H1 (cell line): ENCODE measurements at regions not wholly inside any gene's neighbourhood (a gene's known extent, or its start where the extent isn't known, plus 50 kb on each side); places are given as distances from the start of the nearest gene placed in this dataset.

ENCODE experiments used
- CTCF ChIA-PET: fragments of 300-600 bp; sonication (Branson Sonifier 250); formaldehyde crosslinking; loops from one replicate; lab custom pipeline; 2021; ENCODE audit not compliant: partially characterized antibody; lab: Charles Lee
- POLR2A ChIA-PET: fragments of 300-600 bp; sonication (Branson Sonifier 250); formaldehyde crosslinking; loops from one replicate; lab custom pipeline; 2021; ENCODE audit warnings: inconsistent platforms; ENCODE audit not compliant: partially characterized antibody; lab: Charles Lee
- DNase-seq, 2 experiments: peaks; one replicate each; pipeline versions ENCODE4 v3.0.0 to v3.0.0-alpha.2; 2010 to 2022; ENCODE audit warnings: low spot score in 2 of 2, low read depth in 1 of 2, mixed read lengths in 1 of 2
- FAIRE-seq: peaks from 2 replicates; lab custom pipeline; 2011; peaks lifted over from hg19 to GRCh38; lab: Jason Lieb, UNC
- H2AFZ ChIP-seq: 2 replicates; pipeline ENCODE4 v1.8.1; 2012; ENCODE audit warnings: low read length, inconsistent platforms
- H2AK5ac ChIP-seq: 2 replicates; pipeline ENCODE4 v1.6.1; 2013; ENCODE audit warnings: low read depth, low read length
- H2BK120ac ChIP-seq: replicated peaks from 2 replicates; pipeline ENCODE3; 2013; ENCODE audit warnings: low read depth, low read length, inconsistent platforms
- H2BK12ac ChIP-seq: 2 replicates; pipeline ENCODE4 v1.6.1; 2013; ENCODE audit warnings: low read depth, low read length
- H2BK15ac ChIP-seq: 2 replicates; pipeline ENCODE4 v1.6.1; 2013; ENCODE audit warnings: low read length
- H2BK20ac ChIP-seq: 2 replicates; pipeline ENCODE4 v1.6.1; 2013; ENCODE audit warnings: low read length
- H2BK5ac ChIP-seq: 2 replicates; pipeline ENCODE4 v1.6.1; 2013; ENCODE audit warnings: low read depth, low read length
- H3K14ac ChIP-seq: 2 replicates; pipeline ENCODE4 v1.6.1; 2013; ENCODE audit warnings: inconsistent platforms; ENCODE audit not compliant: insufficient read length
- H3K18ac ChIP-seq: 2 replicates; pipeline ENCODE4 v1.6.1; 2013; ENCODE audit warnings: low read length; ENCODE audit errors: extremely low read depth
- H3K23ac ChIP-seq: 2 replicates; pipeline ENCODE4 v1.6.1; 2013; ENCODE audit warnings: inconsistent platforms; ENCODE audit not compliant: insufficient read length
- H3K23me2 ChIP-seq: 2 replicates; pipeline ENCODE4 v1.6.1; 2013; ENCODE audit warnings: low read depth, low read length
- H3K27ac ChIP-seq: 2 replicates; pipeline ENCODE4 v1.6.1; 2011; ENCODE audit warnings: low read depth, low read length, inconsistent platforms
- H3K27me3 ChIP-seq, 4 experiments: replicated peaks in 1 of 4; 1 replicate in 1 of 4; 2 replicates in 3 of 4; pipeline versions ENCODE4 v1.6.1 to v1.8.1; 2011 to 2013; ENCODE audit warnings: low read length in 3 of 4, mild to moderate bottlenecking in 3 of 4, inconsistent platforms in 2 of 4, mixed read lengths in 2 of 4, moderate library complexity in 1 of 4; ENCODE audit not compliant: control insufficient read depth in 3 of 4, insufficient read depth in 3 of 4; ENCODE audit errors: extremely low read depth in 1 of 4
- H3K36me3 ChIP-seq, 4 experiments: 2 replicates each; pipeline versions ENCODE4 v1.6.1 to v1.8.1; 2011 to 2013; ENCODE audit warnings: mild to moderate bottlenecking in 4 of 4, low read length in 3 of 4, moderate library complexity in 2 of 4, control low read depth in 1 of 4, inconsistent platforms in 1 of 4; ENCODE audit not compliant: insufficient read depth in 4 of 4, control insufficient read depth in 2 of 4
- H3K4ac ChIP-seq: replicated peaks from 2 replicates; pipeline ENCODE3; 2013; ENCODE audit warnings: low read length, low read depth, mixed read lengths, inconsistent platforms; ENCODE audit not compliant: insufficient read length
- H3K4me1 ChIP-seq, 4 experiments: replicated peaks in 1 of 4; 1 replicate in 1 of 4; 2 replicates in 3 of 4; pipeline versions ENCODE4 v1.6.1 to v1.8.1; 2011 to 2013; ENCODE audit warnings: low read length in 3 of 4, inconsistent platforms in 2 of 4, mixed read lengths in 1 of 4; ENCODE audit not compliant: insufficient read depth in 4 of 4, control insufficient read depth in 3 of 4
- H3K4me2 ChIP-seq, 2 experiments: 2 replicates each; pipeline versions ENCODE4 v1.6.1 to v1.8.1; 2011 to 2013; ENCODE audit warnings: low read depth in 2 of 2, low read length in 2 of 2, control low read depth in 1 of 2, inconsistent platforms in 1 of 2, mild to moderate bottlenecking in 1 of 2; ENCODE audit not compliant: insufficient read depth in 1 of 2
- H3K4me3 ChIP-seq, 4 experiments: fragments of 200-600, 300-600 bp in 1 of 4; sonication (generic), shearing (Covaris generic), sonication (Bioruptor Twin) in 1 of 4; 2 replicates each; pipeline versions ENCODE4 v1.5.1 to v1.8.1; 2011 to 2016; ENCODE audit warnings: low read length in 4 of 4, low read depth in 3 of 4, control low read depth in 2 of 4, inconsistent platforms in 2 of 4, mild to moderate bottlenecking in 2 of 4, mixed read lengths in 1 of 4, moderate library complexity in 1 of 4; ENCODE audit not compliant: insufficient read depth in 2 of 4; ENCODE audit errors: extremely low read depth in 1 of 4
- H3K56ac ChIP-seq: replicated peaks from 2 replicates; pipeline ENCODE3; 2013; ENCODE audit warnings: low read depth, mild to moderate bottlenecking, mixed read lengths, low read length, inconsistent platforms; ENCODE audit not compliant: insufficient read length
- H3K79me1 ChIP-seq: 2 replicates; pipeline ENCODE4 v1.6.1; 2013; ENCODE audit warnings: low read depth, low read length, control low read depth
- H3K79me2 ChIP-seq, 2 experiments: 2 replicates each; pipeline versions ENCODE4 v1.6.1 to v1.8.1; 2012 to 2013; ENCODE audit warnings: low read length in 2 of 2, mild to moderate bottlenecking in 2 of 2, inconsistent platforms in 1 of 2; ENCODE audit not compliant: insufficient read depth in 2 of 2, control insufficient read depth in 1 of 2
- H3K9ac ChIP-seq, 4 experiments: replicated peaks in 1 of 4; 1 replicate in 1 of 4; 2 replicates in 3 of 4; pipeline versions ENCODE4 v1.6.1 to v1.8.1; 2011 to 2013; ENCODE audit warnings: low read depth in 3 of 4, low read length in 3 of 4, control low read depth in 2 of 4, mild to moderate bottlenecking in 2 of 4, moderate library complexity in 2 of 4, inconsistent platforms in 1 of 4; ENCODE audit errors: extremely low read depth in 1 of 4
- H3K9me3 ChIP-seq, 2 experiments: 2 replicates each; pipeline versions ENCODE4 v1.6.1 to v1.8.1; 2012 to 2013; ENCODE audit warnings: mild to moderate bottlenecking in 2 of 2, moderate library complexity in 2 of 2, control low read depth in 1 of 2, inconsistent platforms in 1 of 2, low read depth in 1 of 2, low read length in 1 of 2, mixed read lengths in 1 of 2; ENCODE audit not compliant: insufficient read depth in 2 of 2
- H4K20me1 ChIP-seq, 2 experiments: replicated peaks in 1 of 2; 2 replicates each; pipeline versions ENCODE3 to v1.8.1; 2011 to 2013; ENCODE audit warnings: inconsistent platforms in 2 of 2, low read length in 2 of 2, mild to moderate bottlenecking in 1 of 2; ENCODE audit not compliant: insufficient read depth in 2 of 2, control insufficient read depth in 1 of 2
- H4K5ac ChIP-seq: 2 replicates; pipeline ENCODE4 v1.6.1; 2013; ENCODE audit warnings: low read length, low read depth, mixed read lengths, inconsistent platforms; ENCODE audit not compliant: insufficient read length
- H4K8ac ChIP-seq: 2 replicates; pipeline ENCODE4 v1.8.0; 2013; ENCODE audit warnings: mild to moderate bottlenecking, moderate library complexity, low read length, inconsistent platforms; ENCODE audit not compliant: insufficient read depth; ENCODE audit errors: extremely low read depth
- H4K91ac ChIP-seq: replicated peaks from 2 replicates; pipeline ENCODE3; 2013; ENCODE audit warnings: low read length, mixed read lengths, inconsistent platforms; ENCODE audit not compliant: insufficient read length
- ASH2L ChIP-seq: fragments of 200-600, 300-600 bp; sonication (generic); IDR thresholded peaks from one replicate; pipeline ENCODE4 v1.7.1; 2017; ENCODE audit warnings: low read length
- BACH1 ChIP-seq: IDR thresholded peaks from 2 replicates; pipeline ENCODE4 v1.6.1; 2012; ENCODE audit warnings: low read length, improper control_type of control experiment
- BCL11A ChIP-seq, 2 experiments: IDR thresholded peaks; one replicate each; pipeline ENCODE4 v1.6.1; 2011; ENCODE audit warnings: low read depth in 2 of 2, low read length in 2 of 2, mild to moderate bottlenecking in 2 of 2
- CEBPB ChIP-seq: IDR thresholded peaks from 2 replicates; pipeline ENCODE4 v1.6.1; 2012; ENCODE audit warnings: low read depth, low read length
- CHD1 ChIP-seq: IDR thresholded peaks from 2 replicates; pipeline ENCODE4 v1.6.1; 2012; ENCODE audit warnings: low read depth, low read length, improper control_type of control experiment
- EP300 ChIP-seq, 2 experiments: IDR thresholded peaks; 1 replicate in 1 of 2; 2 replicates in 1 of 2; pipeline ENCODE4 v1.6.1; 2011 to 2012; ENCODE audit warnings: low read depth in 2 of 2, low read length in 2 of 2, mild to moderate bottlenecking in 2 of 2, borderline replicate concordance in 1 of 2, inconsistent platforms in 1 of 2, moderate library complexity in 1 of 2
- FOSL1 ChIP-seq: IDR thresholded peaks from 2 replicates; pipeline ENCODE4 v1.6.1; 2011; ENCODE audit warnings: mild to moderate bottlenecking, low read depth, low read length, moderate library complexity; ENCODE audit not compliant: insufficient read depth
- GTF2F1 ChIP-seq: IDR thresholded peaks from 2 replicates; pipeline ENCODE4 v1.6.1; 2012; ENCODE audit warnings: low read depth, low read length, improper control_type of control experiment, borderline replicate concordance
- JUND ChIP-seq: IDR thresholded peaks from 2 replicates; pipeline ENCODE4 v1.6.1; 2011; ENCODE audit warnings: mild to moderate bottlenecking, improper control_type of control experiment, low read length
- PHF8 ChIP-seq: fragments of 200-600 bp; sonication (generic); conservative IDR thresholded peaks from 2 replicates; pipeline ENCODE4 v1.7.1; 2012; ENCODE audit warnings: low read depth, mild to moderate bottlenecking, inconsistent platforms, low read length, moderate library complexity
- POLR2A ChIP-seq, 2 experiments: IDR thresholded peaks; 1 replicate in 1 of 2; 2 replicates in 1 of 2; pipeline ENCODE4 v1.6.1; 2011; ENCODE audit warnings: low read depth in 2 of 2, low read length in 2 of 2, mild to moderate bottlenecking in 2 of 2; ENCODE audit errors: control extremely low read depth in 1 of 2
- SIX5 ChIP-seq: IDR thresholded peaks from 2 replicates; pipeline ENCODE4 v1.6.1; 2011; ENCODE audit warnings: mild to moderate bottlenecking, low read depth, low read length
- SP1 ChIP-seq: IDR thresholded peaks from 2 replicates; pipeline ENCODE4 v1.6.1; 2011; ENCODE audit warnings: low read depth, low read length
- SP2 ChIP-seq: IDR thresholded peaks from 2 replicates; pipeline ENCODE4 v1.6.1; 2012; ENCODE audit warnings: mild to moderate bottlenecking, low read length, inconsistent platforms
- TAF1 ChIP-seq: IDR thresholded peaks from 2 replicates; pipeline ENCODE4 v1.6.1; 2011; ENCODE audit warnings: mild to moderate bottlenecking, low read depth, low read length
- TCF12 ChIP-seq: IDR thresholded peaks from 2 replicates; pipeline ENCODE4 v1.6.1; 2011; ENCODE audit warnings: low read depth, mild to moderate bottlenecking, low read length
- TEAD4 ChIP-seq: IDR thresholded peaks from 2 replicates; pipeline ENCODE4 v1.6.1; 2012; ENCODE audit warnings: low read depth, low read length, inconsistent platforms, mixed read lengths
- WGBS, 2 experiments: shearing (Covaris generic) in 1 of 2; methylation state at CpG; one replicate each; pipeline versions ENCODE4 v1.1.6 to v1.1.7; 2013 to 2015; ENCODE audit warnings: low lambda C conversion rate in 2 of 2, mixed read lengths in 2 of 2, inconsistent platforms in 1 of 2, low coverage in 1 of 2, missing lambda C conversion rate in 1 of 2; ENCODE audit not compliant: insufficient replicate concordance in 2 of 2, insufficient coverage in 1 of 2, insufficient read length in 1 of 2; ENCODE audit errors: extremely low coverage in 1 of 2, missing lambda C conversion rate in 1 of 2; 5-methylcytosine and 5-hydroxymethylcytosine counted together

- H3K9ac ChIP-seq = no peak overlapping the region
- peaks cover 3% of the 10 kb centered on the region; the same call in 1 of the 2 replicates for H3K79me1 ChIP-seq
- H4K8ac ChIP-seq = no peak overlapping the region
- ChIA-PET CTCF (interaction anchor here (1.4 to 1.5 kb wide), 3 partner anchors 9 to 12 kb away, joined by 3 to 4 read pairs (median 3); no protein-coding TSS in a partner anchor), POLR2A (no interaction called here)
- no peak overlapping the region for H4K5ac ChIP-seq
- FAIRE-seq (no peak), DNase-seq (no peak)
- H2BK20ac ChIP-seq = no peak overlapping the region
- TF ChIP-seq SP1 (no peak), TEAD4 (no peak), BACH1 (no peak), ASH2L (no peak), BCL11A (IDR thresholded peaks at IDR 0.05; ENCODE audit: low read depth in 2 of 2, low read length in 2 of 2) (no peak), TAF1 (no peak), JUND (no peak), GTF2F1 (no peak), CHD1 (no peak), EP300 (IDR thresholded peaks at IDR 0.05; ENCODE audit: borderline replicate concordance in 1 of 2, low read depth in 2 of 2, low read length in 2 of 2) (no peak), FOSL1 (no peak), PHF8 (no peak), SIX5 (no peak), SP2 (no peak), TCF12 (no peak), CEBPB (no peak), POLR2A (IDR thresholded peaks at IDR 0.05; ENCODE audit: control extremely low read depth in 1 of 2, low read depth in 2 of 2, low read length in 2 of 2) (no peak)
- no peak overlapping the region for H3K14ac ChIP-seq
- no peak overlapping the region for H3K56ac ChIP-seq
- peaks cover 0 to 3% (median 0%) of the 10 kb centered on the region in 4 experiments; a peak in 1 of 7 replicates for H3K27me3 ChIP-seq
- no peak overlapping the region for H3K23ac ChIP-seq
- H4K20me1 ChIP-seq = peaks cover 0 to 8% of the 10 kb centered on the region in 2 experiments
- no peak overlapping the region for H3K18ac ChIP-seq
- H2BK120ac ChIP-seq = no peak overlapping the region
- H2BK15ac ChIP-seq = no peak overlapping the region
- 75% methylated on average over 3 of the region's 3 CpGs; no CpG with 5 or more reads in 1 of the 2 experiments for WGBS, 2 experiments
- H3K4me2 ChIP-seq = no peak overlapping the region
- H3K23me2 ChIP-seq = peaks cover 10% of the 10 kb centered on the region; the same call in 1 of the 2 replicates
- no peak overlapping the region for H2BK12ac ChIP-seq
- peaks cover 0 to 5% (median 0%) of the 10 kb centered on the region in 4 experiments; a peak in 1 of 7 replicates for H3K4me1 ChIP-seq
- H3K79me2 ChIP-seq = no peaks in the 10 kb centered on the region
- H2AFZ ChIP-seq = no peak overlapping the region
- H3K9me3 ChIP-seq = peaks cover 3 to 11% of the 10 kb centered on the region in 2 experiments; a peak in 3 of 4 replicates
- no peak overlapping the region for H2AK5ac ChIP-seq
- no peak overlapping the region for H3K27ac ChIP-seq
- H3K36me3 ChIP-seq = no peaks in the 10 kb centered on the region
- no peak overlapping the region for H3K4me3 ChIP-seq
- no peak overlapping the region for H2BK5ac ChIP-seq
- H3K4ac ChIP-seq = no peak overlapping the region
- H4K91ac ChIP-seq = no peak overlapping the region
Measured at GRCh38 chr9:135332516-135332915, 147.1 kb upstream of the PPP1R26 start.
